PC-3 (cell line): ENCODE measurements at regions not wholly inside any gene's neighbourhood (a gene's known extent, or its start where the extent isn't known, plus 50 kb on each side); places are given as distances from the start of the nearest gene placed in this dataset.

Source experiments
- ATAC-seq: fragments of 200-7000 bp; cut with Tn5 transposase; 2 replicates; pipeline ENCODE4 v1.9.1; 2020; ENCODE audit warnings: mild to moderate bottlenecking, moderate library complexity
- BruUV-seq: library from RNA; stranded (reverse); fragments of 400-500 nt; replicated peaks from 2 replicates; lab custom pipeline; 2021; lab: Mats Ljungman, UMichigan
- CTCF ChIA-PET: fragments of 300-600 bp; sonication (Branson Sonifier 250); formaldehyde crosslinking; loops from one replicate; lab custom pipeline; 2022; ENCODE audit warnings: antibody characterized with exemption; lab: Charles Lee
- POLR2A ChIA-PET: fragments of 300-600 bp; sonication (Branson Sonifier 250); formaldehyde crosslinking; loops from one replicate; lab custom pipeline; 2022; ENCODE audit warnings: antibody characterized with exemption; ENCODE audit not compliant: unreplicated experiment; lab: Charles Lee
- DNase-seq: peaks from one replicate; pipeline ENCODE4 v3.0.0-alpha.2; 2015
- H2AFZ ChIP-seq: fragments of 300-600 bp; sonication (generic); 2 replicates; pipeline ENCODE4 v1.6.0; 2016; ENCODE audit warnings: antibody characterized with exemption, low read length
- H3F3A ChIP-seq: fragments of 300-600 bp; sonication (generic); one replicate; pipeline ENCODE4 v1.6.0; 2017; ENCODE audit warnings: antibody characterized with exemption, low read length, control low read depth, mild to moderate bottlenecking; ENCODE audit not compliant: unreplicated experiment
- H3K27ac ChIP-seq: fragments of 300-600 bp; sonication (generic); 2 replicates; pipeline ENCODE4 v1.5.1; 2016; ENCODE audit warnings: mild to moderate bottlenecking, low read length
- H3K27me3 ChIP-seq: fragments of 300-600 bp; sonication (generic); 2 replicates; pipeline ENCODE4 v1.6.1; 2016; ENCODE audit warnings: low read length, mixed read lengths
- H3K36me3 ChIP-seq: fragments of 300-600 bp; sonication (generic); 2 replicates; pipeline ENCODE4 v1.6.1; 2016; ENCODE audit warnings: low read depth, mixed run types, low read length, mixed read lengths
- H3K4me1 ChIP-seq: fragments of 300-600 bp; sonication (generic); 2 replicates; pipeline ENCODE4 v1.5.1; 2016; ENCODE audit warnings: low read length; ENCODE audit not compliant: insufficient read depth
- H3K4me2 ChIP-seq: fragments of 300-600 bp; sonication (generic); 2 replicates; pipeline ENCODE4 v1.6.0; 2016; ENCODE audit warnings: low read length
- H3K4me3 ChIP-seq: fragments of 300-600 bp; sonication (generic); 2 replicates; pipeline ENCODE4 v1.5.1; 2016; ENCODE audit warnings: mild to moderate bottlenecking, low read length, mixed read lengths
- H3K79me2 ChIP-seq: fragments of 300-600 bp; sonication (generic); 2 replicates; pipeline ENCODE4 v1.6.1; 2017; ENCODE audit warnings: low read length, mixed read lengths
- H3K9ac ChIP-seq: fragments of 300-600 bp; sonication (generic); 2 replicates; pipeline ENCODE4 v1.6.0; 2016; ENCODE audit warnings: mild to moderate bottlenecking, low read length
- H3K9me2 ChIP-seq: fragments of 300-600 bp; sonication (generic); replicated peaks from 2 replicates; pipeline ENCODE4 v1.6.1; 2016; ENCODE audit warnings: mixed run types, low read length, mixed read lengths
- H3K9me3 ChIP-seq: fragments of 300-600 bp; sonication (generic); 2 replicates; pipeline ENCODE4 v1.6.1; 2016; ENCODE audit warnings: low read length, mixed read lengths
- H4K20me1 ChIP-seq: fragments of 300-600 bp; sonication (generic); 2 replicates; pipeline ENCODE4 v1.6.1; 2016; ENCODE audit warnings: low read length, mixed read lengths
- EZH2 ChIP-seq: fragments of 300-600 bp; sonication (generic); IDR thresholded peaks from one replicate; pipeline ENCODE4 v1.6.1; 2017; ENCODE audit warnings: antibody characterized with exemption, mild to moderate bottlenecking, low read length; ENCODE audit not compliant: unreplicated experiment
- EZH2phosphoT487 ChIP-seq: fragments of 300-600 bp; sonication (generic); IDR thresholded peaks from 2 replicates; pipeline ENCODE4 v1.6.1; 2018; ENCODE audit warnings: mild to moderate bottlenecking, antibody characterized with exemption, low read length, borderline replicate concordance
- intact Hi-C: fragments of 100-400 bp; cut with micrococcal nuclease; formaldehyde crosslinking; loops from 2 replicates; pipeline ENCODE4 v1.9.0; 2023
- TF ChIP-seq, protein P1 (sequence below): fragments of 300-600 bp; sonication (generic); conservative IDR thresholded peaks from 2 replicates; pipeline ENCODE4 v1.5.1; 2017; ENCODE audit warnings: antibody characterized with exemption, low read depth, mild to moderate bottlenecking, low read length

GRCh38 chr6:76633259-76633658 lies 560.8 kb upstream of the IMPG1 start:
- Histone ChIP-seq H3K36me3 (no peaks in the 10 kb centered on the region), H3K27me3 (no peaks in the 10 kb centered on the region), H2AFZ (no peak overlapping the region), H3K27ac (no peak overlapping the region), H3K4me3 (no peak overlapping the region), H3K9me2 (no peaks in the 10 kb centered on the region), H3K9ac (no peak overlapping the region), H4K20me1 (no peaks in the 10 kb centered on the region), H3K9me3 (no peaks in the 10 kb centered on the region), H3F3A (no peaks in the 10 kb centered on the region), H3K4me1 (no peaks in the 10 kb centered on the region), H3K4me2 (no peak overlapping the region), H3K79me2 (no peaks in the 10 kb centered on the region)
- ATAC-seq (no peak), DNase-seq (no peak)
- TF ChIP-seq EZH2phosphoT487, result no peak
- TF ChIP-seq EZH2, result no peak
- TF ChIP-seq, protein P1, sequence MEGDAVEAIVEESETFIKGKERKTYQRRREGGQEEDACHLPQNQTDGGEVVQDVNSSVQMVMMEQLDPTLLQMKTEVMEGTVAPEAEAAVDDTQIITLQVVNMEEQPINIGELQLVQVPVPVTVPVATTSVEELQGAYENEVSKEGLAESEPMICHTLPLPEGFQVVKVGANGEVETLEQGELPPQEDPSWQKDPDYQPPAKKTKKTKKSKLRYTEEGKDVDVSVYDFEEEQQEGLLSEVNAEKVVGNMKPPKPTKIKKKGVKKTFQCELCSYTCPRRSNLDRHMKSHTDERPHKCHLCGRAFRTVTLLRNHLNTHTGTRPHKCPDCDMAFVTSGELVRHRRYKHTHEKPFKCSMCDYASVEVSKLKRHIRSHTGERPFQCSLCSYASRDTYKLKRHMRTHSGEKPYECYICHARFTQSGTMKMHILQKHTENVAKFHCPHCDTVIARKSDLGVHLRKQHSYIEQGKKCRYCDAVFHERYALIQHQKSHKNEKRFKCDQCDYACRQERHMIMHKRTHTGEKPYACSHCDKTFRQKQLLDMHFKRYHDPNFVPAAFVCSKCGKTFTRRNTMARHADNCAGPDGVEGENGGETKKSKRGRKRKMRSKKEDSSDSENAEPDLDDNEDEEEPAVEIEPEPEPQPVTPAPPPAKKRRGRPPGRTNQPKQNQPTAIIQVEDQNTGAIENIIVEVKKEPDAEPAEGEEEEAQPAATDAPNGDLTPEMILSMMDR, result no peak
- POLR2A ChIA-PET, result no interaction called here
- CTCF ChIA-PET, result no interaction called here
- intact Hi-C loops, result no loop called here
- no TSS peak for BruUV-seq

GRCh38 chr6:76631622-76632021 lies 559.2 kb upstream of the IMPG1 start:
- no peaks in the 10 kb centered on the region for H3K27me3 ChIP-seq
- BruUV-seq, result no TSS peak
- intact Hi-C loops, result no loop called here

DNA sequence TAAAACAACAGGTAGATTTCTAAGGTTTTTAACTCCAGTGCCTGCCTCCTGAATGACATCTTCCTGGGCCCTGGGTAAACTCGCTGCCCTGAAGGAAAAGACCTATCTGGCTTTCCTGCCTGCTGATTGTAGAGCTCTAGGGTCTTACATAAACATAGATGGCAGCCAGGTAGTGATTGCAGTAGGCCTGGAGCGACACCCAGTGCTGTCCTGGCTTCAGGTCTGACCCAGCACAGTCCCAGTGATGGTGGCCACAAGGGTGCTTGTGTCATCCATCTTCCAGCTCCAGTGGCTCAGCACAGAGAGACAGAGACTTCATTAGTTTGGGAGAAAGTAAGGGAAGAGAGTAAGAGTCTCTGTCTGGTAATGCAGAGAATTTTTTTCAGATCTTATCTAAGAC lies 542.9 kb upstream of the IMPG1 start:
- ChIA-PET POLR2A (no interaction called here), CTCF (no interaction called here)
- no peaks in the 10 kb centered on the region for H3K36me3 ChIP-seq
- intact Hi-C loops, result no loop called here
- no TSS peak for BruUV-seq
- H3K9me3 ChIP-seq, result no peaks in the 10 kb centered on the region
- H3K27ac ChIP-seq, result no peak overlapping the region
- H3K4me2 ChIP-seq, result no peak overlapping the region
- ATAC-seq (no peak), DNase-seq (no peak)
- H4K20me1 ChIP-seq, result no peaks in the 10 kb centered on the region
- TF ChIP-seq, protein P1, result no peak
- TF ChIP-seq EZH2phosphoT487 (no peak), EZH2 (no peak)
- no peaks in the 10 kb centered on the region for H3K79me2 ChIP-seq
- no peak overlapping the region for H3K9ac ChIP-seq
- no peaks in the 10 kb centered on the region for H3F3A ChIP-seq
- no peaks in the 10 kb centered on the region for H3K27me3 ChIP-seq
- H3K4me1 ChIP-seq, result no peaks in the 10 kb centered on the region
- no peak overlapping the region for H3K4me3 ChIP-seq
- no peaks in the 10 kb centered on the region for H3K9me2 ChIP-seq
- no peak overlapping the region for H2AFZ ChIP-seq

More at GRCh38 chr6:76631622-76632021, 559.2 kb upstream of the IMPG1 start:
- TF ChIP-seq EZH2phosphoT487, result no peak
- TF ChIP-seq, protein P1, result no peak
- no peak for TF ChIP-seq EZH2
- Histone ChIP-seq H3K4me2 (no peak overlapping the region), H2AFZ (no peak overlapping the region), H3K4me1 (no peaks in the 10 kb centered on the region), H3K9me2 (no peaks in the 10 kb centered on the region), H3K9me3 (no peaks in the 10 kb centered on the region), H3K27ac (no peak overlapping the region), H3K79me2 (no peaks in the 10 kb centered on the region), H3K4me3 (no peak overlapping the region), H3F3A (no peaks in the 10 kb centered on the region), H4K20me1 (no peaks in the 10 kb centered on the region), H3K36me3 (no peaks in the 10 kb centered on the region), H3K9ac (no peak overlapping the region)
- no peak for ATAC-seq
- no peak for DNase-seq
- ChIA-PET CTCF (no interaction called here), POLR2A (no interaction called here)
